Lower leg skin (tissue), 3 donors: ENCODE measurements at regions not wholly inside any gene's neighbourhood (a gene's known extent, or its start where the extent isn't known, plus 50 kb on each side); places are given as distances from the start of the nearest gene placed in this dataset.

ENCODE experiments used
- POLR2A ChIP-seq, 2 donors: fragments of 450-650 bp; IDR thresholded peaks; one replicate each; pipeline ENCODE4 v1.6.1; 2016 to 2017; ENCODE audit warnings: antibody characterized with exemption in 2 of 2, mild to moderate bottlenecking in 1 of 2, moderate library complexity in 1 of 2
- TF ChIP-seq, protein P1 (sequence below), 3 donors: fragments of 450-650 bp; IDR thresholded peaks; one replicate each; pipeline ENCODE4 v1.5.1; 2016; ENCODE audit warnings: antibody characterized with exemption in 3 of 3, mild to moderate bottlenecking in 3 of 3, moderate library complexity in 2 of 3

- no peak for TF ChIP-seq POLR2A (IDR thresholded peaks at IDR 0.05)
- TF ChIP-seq, protein P1, sequence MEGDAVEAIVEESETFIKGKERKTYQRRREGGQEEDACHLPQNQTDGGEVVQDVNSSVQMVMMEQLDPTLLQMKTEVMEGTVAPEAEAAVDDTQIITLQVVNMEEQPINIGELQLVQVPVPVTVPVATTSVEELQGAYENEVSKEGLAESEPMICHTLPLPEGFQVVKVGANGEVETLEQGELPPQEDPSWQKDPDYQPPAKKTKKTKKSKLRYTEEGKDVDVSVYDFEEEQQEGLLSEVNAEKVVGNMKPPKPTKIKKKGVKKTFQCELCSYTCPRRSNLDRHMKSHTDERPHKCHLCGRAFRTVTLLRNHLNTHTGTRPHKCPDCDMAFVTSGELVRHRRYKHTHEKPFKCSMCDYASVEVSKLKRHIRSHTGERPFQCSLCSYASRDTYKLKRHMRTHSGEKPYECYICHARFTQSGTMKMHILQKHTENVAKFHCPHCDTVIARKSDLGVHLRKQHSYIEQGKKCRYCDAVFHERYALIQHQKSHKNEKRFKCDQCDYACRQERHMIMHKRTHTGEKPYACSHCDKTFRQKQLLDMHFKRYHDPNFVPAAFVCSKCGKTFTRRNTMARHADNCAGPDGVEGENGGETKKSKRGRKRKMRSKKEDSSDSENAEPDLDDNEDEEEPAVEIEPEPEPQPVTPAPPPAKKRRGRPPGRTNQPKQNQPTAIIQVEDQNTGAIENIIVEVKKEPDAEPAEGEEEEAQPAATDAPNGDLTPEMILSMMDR (IDR thresholded peaks at IDR 0.05), result no peak
These were observed 1592.7 kb downstream of the TECRL start for GRCh38 chr4:62816566-62816965.
